RCC 7860 (cell line): ENCODE measurements at regions not wholly inside any gene's neighbourhood (a gene's known extent, or its start where the extent isn't known, plus 50 kb on each side); places are given as distances from the start of the nearest gene placed in this dataset.

Experiments used
- DNase-seq: peaks from one replicate; pipeline ENCODE4 v3.0.0-alpha.2; 2015; ENCODE audit warnings: low spot score
- FAIRE-seq: peaks from 2 replicates; lab custom pipeline; 2012; peaks lifted over from hg19 to GRCh38; lab: Jason Lieb, UNC

- no peak for FAIRE-seq
- no peak for DNase-seq
These were observed 50.8 kb upstream of the HMX1 start for GRCh38 chr4:8922481-8922880.

GRCh38 chr4:8921465-8921864 is 49.8 kb upstream of the HMX1 start:
- FAIRE-seq (no peak), DNase-seq (no peak)
